T47D (cell line): ENCODE measurements at regions not wholly inside any gene's neighbourhood (a gene's known extent, or its start where the extent isn't known, plus 50 kb on each side); places are given as distances from the start of the nearest gene placed in this dataset.
A peak's percentile ranks its signal among the peaks of the same experiment; 100 is the strongest.

Experiments
- DNase-seq, 2 experiments: peaks; one replicate each; pipeline versions ENCODE4 v3.0.0 to v3.0.0-alpha.2; 2011 to 2012; ENCODE audit warnings: low read depth in 1 of 2, low spot score in 1 of 2
- JUND ChIP-seq: IDR thresholded peaks from 2 replicates; pipeline ENCODE4 v1.6.1; 2012; ENCODE audit warnings: low read depth
- in situ Hi-C: cut with HindIII; loops from 2 replicates; pipeline ENCODE4 v1.10.0; 2016; ENCODE audit warnings: low sequenced_read_pairs, low pct_unique_long_range_greater_than_20kb

DNA sequence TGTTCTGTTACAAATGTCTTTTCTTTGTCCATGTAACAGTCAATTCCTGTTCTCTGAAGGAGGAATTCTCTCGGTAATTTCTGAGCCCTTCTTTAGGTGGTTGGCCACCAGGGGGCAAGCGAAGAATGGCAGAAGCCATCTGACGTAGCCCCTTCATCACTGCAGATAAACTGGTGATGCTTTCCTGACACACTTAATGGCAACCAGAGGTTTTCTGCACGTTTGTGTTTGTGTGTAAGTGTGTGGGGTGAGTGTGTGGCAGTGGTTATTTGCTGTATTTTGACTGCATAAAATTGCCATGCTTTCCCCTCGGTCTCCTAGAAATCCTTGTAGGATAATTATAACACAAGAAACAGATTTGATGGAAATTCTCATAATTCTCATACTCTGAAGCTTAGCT, 64.8 kb upstream of the STOX2 start:
- TF ChIP-seq JUND = no peak
- in situ Hi-C loops = no loop called here
- peak; percentile 33 to 75 for DNase-seq

- in situ Hi-C loops = no loop called here
- DNase-seq = no peak
- TF ChIP-seq JUND = no peak
These were observed 64.1 kb upstream of the STOX2 start for GRCh38 chr4:183841001-183841400.

DNA sequence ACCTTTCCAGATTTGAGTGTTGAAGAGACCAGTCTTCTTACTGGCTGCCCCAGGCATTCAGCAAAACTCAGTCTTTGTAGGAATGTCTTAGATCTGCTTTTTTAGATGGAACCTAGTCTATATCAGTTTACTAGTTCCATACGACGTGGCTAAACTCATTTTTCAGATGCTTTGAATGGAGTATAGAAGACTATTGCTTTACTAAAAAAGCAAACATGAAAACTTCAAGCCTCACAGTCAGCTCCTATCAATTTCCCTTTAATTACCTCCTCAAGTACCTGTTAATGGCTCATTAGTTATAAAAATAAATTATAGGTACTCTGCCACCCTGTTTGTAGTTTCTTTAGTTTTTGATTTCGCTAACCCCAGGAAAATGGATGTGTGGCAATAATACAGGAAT, 63.0 kb upstream of the STOX2 start:
- DNase-seq = no peak
- no peak for TF ChIP-seq JUND
- in situ Hi-C loops = no loop called here

- in situ Hi-C loops = no loop called here
- DNase-seq = no peak
- TF ChIP-seq JUND = no peak
These were observed 61.8 kb upstream of the STOX2 start for GRCh38 chr4:183843248-183843671.

GRCh38 chr4:183846951-183847350, 58.2 kb upstream of the STOX2 start:
- in situ Hi-C loops = no loop called here
- DNase-seq = no peak
- TF ChIP-seq JUND = no peak

- in situ Hi-C loops = no loop called here
- DNase-seq = no peak
- no peak for TF ChIP-seq JUND
These were observed 56.3 kb upstream of the STOX2 start for GRCh38 chr4:183848805-183849204.

DNA sequence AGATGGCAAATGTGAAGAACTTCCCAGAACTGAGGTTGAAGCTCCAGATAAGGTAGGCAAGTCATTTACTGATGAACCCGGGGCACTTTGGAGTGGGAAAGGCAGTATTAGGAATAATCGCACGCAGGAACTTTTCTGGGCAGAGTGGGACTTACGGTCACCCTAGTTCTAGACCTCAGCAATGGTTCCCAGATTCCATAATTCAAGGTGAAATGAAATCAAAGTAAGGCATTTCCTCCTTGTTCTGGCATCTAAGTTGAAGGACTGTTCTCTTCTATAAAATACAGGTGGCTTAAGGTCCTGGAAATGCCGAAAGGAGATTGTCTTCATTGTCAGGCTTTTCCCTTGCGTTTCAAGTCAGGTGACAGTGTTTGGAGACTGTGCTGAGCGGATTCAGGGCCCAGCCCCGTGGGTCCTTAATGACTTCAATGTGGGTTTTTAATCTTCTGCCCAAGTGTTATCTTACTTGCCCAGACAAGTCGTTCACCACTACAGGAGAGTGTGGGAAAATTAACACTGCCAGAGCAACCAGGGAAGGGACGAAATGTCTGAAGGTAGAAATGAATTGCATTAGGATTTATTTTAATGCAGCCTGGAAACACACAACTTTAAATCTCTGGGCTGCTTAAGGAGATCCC, 52.1 kb upstream of the STOX2 start:
- in situ Hi-C loops = no loop called here
- TF ChIP-seq JUND = no peak
- DNase-seq = no peak

DNA sequence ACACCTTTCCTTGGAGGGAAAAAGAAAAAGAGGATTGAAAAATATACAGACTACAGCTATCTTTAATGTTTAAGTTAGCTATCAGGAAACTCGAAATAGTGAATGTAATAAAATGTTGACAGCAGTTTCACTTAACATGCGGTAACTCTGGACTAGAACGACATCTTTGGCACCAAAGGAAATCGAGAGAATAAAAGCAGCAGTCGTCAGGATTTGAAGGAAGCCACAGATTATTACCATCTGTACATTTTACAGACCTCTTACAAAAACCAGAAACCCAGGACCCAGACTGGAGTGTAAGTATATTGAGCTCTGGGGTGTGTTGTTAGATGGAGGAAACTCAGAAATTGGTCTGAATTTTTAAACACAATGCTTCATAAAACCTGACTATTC, 51.6 kb upstream of the STOX2 start:
- DNase-seq = no peak
- in situ Hi-C loops = no loop called here
- no peak for TF ChIP-seq JUND
